Breast epithelium (tissue), 4 donors: ENCODE measurements at regions not wholly inside any gene's neighbourhood (a gene's known extent, or its start where the extent isn't known, plus 50 kb on each side); places are given as distances from the start of the nearest gene placed in this dataset.

Source experiments
- DNase-seq, 2 donors: peaks; one replicate each; pipeline ENCODE4 v3.0.0-alpha.2; 2019; ENCODE audit warnings: low spot score in 2 of 2
- H3K27ac ChIP-seq, 2 donors: fragments of 200-600 bp; sonication (generic) in 1 of 2; one replicate each; pipeline ENCODE4 v1.5.1; 2016 to 2019; ENCODE audit warnings: mild to moderate bottlenecking in 1 of 2
- H3K27me3 ChIP-seq, 2 donors: fragments of 200-600 bp; sonication (generic) in 1 of 2; one replicate each; pipeline versions ENCODE4 v1.5.1 to v1.6.0; 2017 to 2019; ENCODE audit warnings: control low read depth in 1 of 2, mild to moderate bottlenecking in 1 of 2
- H3K36me3 ChIP-seq: fragments of 200-600 bp; one replicate; pipeline ENCODE4 v1.5.1; 2019
- H3K4me1 ChIP-seq, 2 donors: fragments of 200-600 bp; sonication (generic); one replicate each; pipeline ENCODE4 v1.5.1; 2016 to 2019; ENCODE audit warnings: control low read depth in 1 of 2
- H3K4me3 ChIP-seq, 3 donors: fragments of 200-600 bp; sonication (generic); 1 replicate in 2 of 3; 2 replicates in 1 of 3; pipeline ENCODE4 v1.5.1; 2016 to 2019; ENCODE audit warnings: mild to moderate bottlenecking in 3 of 3, moderate library complexity in 2 of 3
- H3K9me3 ChIP-seq, 2 donors: fragments of 200-600 bp; sonication (generic) in 1 of 2; one replicate each; pipeline ENCODE4 v1.5.1; 2016 to 2019; ENCODE audit warnings: control low read depth in 1 of 2
- POLR2A ChIP-seq: fragments of 450-650 bp; IDR thresholded peaks from one replicate; pipeline ENCODE4 v1.6.1; 2016; ENCODE audit warnings: antibody characterized with exemption, mild to moderate bottlenecking, moderate library complexity
- POLR2AphosphoS5 ChIP-seq, 3 donors: sonication (generic); formaldehyde crosslinking; IDR thresholded peaks; one replicate each; pipeline ENCODE4 v1.6.1; 2017; ENCODE audit warnings: antibody characterized with exemption in 3 of 3
- intact Hi-C: fragments of 100-400 bp; cut with DNase I; formaldehyde crosslinking; loops from one replicate; pipeline ENCODE4 v1.15.1; 2023; ENCODE audit warnings: low total_unique reads
- TF ChIP-seq, protein P1 (sequence below), 3 donors: fragments of 450-650 bp; IDR thresholded peaks; one replicate each; pipeline ENCODE4 v1.5.1; 2016 to 2017; ENCODE audit warnings: antibody characterized with exemption in 3 of 3, mild to moderate bottlenecking in 3 of 3, moderate library complexity in 3 of 3

DNA sequence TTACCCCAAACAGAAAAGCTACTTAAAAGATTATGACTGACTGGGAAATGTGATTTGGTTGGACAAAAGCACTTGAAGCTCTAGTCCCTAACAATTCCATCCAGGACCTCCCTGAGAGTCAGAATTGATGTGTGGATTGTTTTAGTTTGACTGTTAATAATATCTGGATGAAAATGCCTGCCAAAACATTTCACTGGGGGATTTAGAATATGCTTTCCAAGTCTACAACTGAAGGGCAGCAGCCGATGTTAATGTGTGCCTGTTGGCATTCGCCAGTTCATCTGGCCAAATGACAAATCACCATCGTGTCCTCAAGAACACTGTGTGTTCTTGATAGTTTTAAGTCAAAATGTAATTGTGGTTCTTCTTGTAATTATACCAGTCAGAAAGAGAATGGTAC is 76.0 kb upstream of the TSC22D1 start:
- TF ChIP-seq, protein P1, sequence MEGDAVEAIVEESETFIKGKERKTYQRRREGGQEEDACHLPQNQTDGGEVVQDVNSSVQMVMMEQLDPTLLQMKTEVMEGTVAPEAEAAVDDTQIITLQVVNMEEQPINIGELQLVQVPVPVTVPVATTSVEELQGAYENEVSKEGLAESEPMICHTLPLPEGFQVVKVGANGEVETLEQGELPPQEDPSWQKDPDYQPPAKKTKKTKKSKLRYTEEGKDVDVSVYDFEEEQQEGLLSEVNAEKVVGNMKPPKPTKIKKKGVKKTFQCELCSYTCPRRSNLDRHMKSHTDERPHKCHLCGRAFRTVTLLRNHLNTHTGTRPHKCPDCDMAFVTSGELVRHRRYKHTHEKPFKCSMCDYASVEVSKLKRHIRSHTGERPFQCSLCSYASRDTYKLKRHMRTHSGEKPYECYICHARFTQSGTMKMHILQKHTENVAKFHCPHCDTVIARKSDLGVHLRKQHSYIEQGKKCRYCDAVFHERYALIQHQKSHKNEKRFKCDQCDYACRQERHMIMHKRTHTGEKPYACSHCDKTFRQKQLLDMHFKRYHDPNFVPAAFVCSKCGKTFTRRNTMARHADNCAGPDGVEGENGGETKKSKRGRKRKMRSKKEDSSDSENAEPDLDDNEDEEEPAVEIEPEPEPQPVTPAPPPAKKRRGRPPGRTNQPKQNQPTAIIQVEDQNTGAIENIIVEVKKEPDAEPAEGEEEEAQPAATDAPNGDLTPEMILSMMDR (IDR thresholded peaks at IDR 0.05): no peak
- no peak for TF ChIP-seq POLR2A
- no peak for TF ChIP-seq POLR2AphosphoS5 (IDR thresholded peaks at IDR 0.05)
- Histone ChIP-seq H3K36me3 (no peaks in the 10 kb centered on the region), H3K9me3 (no peaks in the 10 kb centered on the region), H3K4me1 (no peaks in the 10 kb centered on the region), H3K27ac (no peak overlapping the region), H3K27me3 (no peaks in the 10 kb centered on the region), H3K4me3 (no peak overlapping the region)
- intact Hi-C loops: loop anchor here (10.0 kb wide), 1 partner anchor 467 kb away; no protein-coding TSS in a partner anchor
- no peak for DNase-seq

DNA sequence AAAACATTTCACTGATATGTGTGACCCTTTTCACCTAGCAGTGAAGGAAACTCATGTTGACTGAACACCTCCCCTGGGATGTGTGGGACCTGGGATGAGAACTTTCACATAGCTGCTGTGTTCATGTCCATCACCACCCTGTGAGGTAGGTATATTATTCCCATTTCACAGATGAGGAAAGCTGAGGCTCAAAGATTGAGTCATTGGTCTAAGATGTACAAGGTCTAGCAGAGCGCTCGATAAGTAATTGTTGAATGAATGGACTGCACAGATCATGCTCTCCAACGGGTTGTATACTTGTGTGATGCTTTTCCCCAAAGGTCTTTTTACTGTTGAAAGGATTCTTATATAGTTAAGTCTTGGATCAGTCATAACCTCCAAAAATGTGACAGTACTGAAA is 75.6 kb upstream of the TSC22D1 start:
- no peak overlapping the region for H3K4me3 ChIP-seq
- no peaks in the 10 kb centered on the region for H3K27me3 ChIP-seq
- no peaks in the 10 kb centered on the region for H3K4me1 ChIP-seq
- no peak overlapping the region for H3K27ac ChIP-seq
- H3K36me3 ChIP-seq: no peaks in the 10 kb centered on the region
- intact Hi-C loops: loop anchor here (10.0 kb wide), 1 partner anchor 467 kb away; no protein-coding TSS in a partner anchor
- TF ChIP-seq POLR2A (no peak), POLR2AphosphoS5 (IDR thresholded peaks at IDR 0.05) (no peak)
- TF ChIP-seq, protein P1 (IDR thresholded peaks at IDR 0.05): no peak
- DNase-seq: no peak
- H3K9me3 ChIP-seq: no peaks in the 10 kb centered on the region

DNA sequence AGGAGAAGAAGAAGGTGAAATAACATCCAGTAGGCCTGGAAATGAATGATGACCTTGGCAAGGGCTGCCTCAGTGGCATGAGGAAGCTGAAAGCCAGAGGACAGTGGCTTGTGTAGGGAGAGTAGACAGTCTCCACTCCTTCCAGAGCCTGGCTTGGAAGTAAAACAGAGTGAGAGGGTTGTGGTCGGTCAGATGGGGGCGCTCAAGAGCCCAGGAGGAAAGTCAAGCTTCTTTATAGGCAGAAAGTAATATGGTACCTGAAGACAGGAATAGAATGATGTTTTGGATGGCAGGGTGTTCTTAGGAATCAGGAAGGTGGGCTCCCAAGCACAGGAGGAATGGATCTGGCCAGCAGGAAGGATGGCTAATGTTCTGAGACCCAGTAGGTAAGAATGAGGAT is 75.1 kb upstream of the TSC22D1 start:
- Histone ChIP-seq H3K9me3 (no peaks in the 10 kb centered on the region), H3K36me3 (no peaks in the 10 kb centered on the region), H3K4me1 (no peaks in the 10 kb centered on the region), H3K27me3 (no peaks in the 10 kb centered on the region), H3K4me3 (no peak overlapping the region), H3K27ac (no peak overlapping the region)
- intact Hi-C loops: loop anchor here (10.0 kb wide), 1 partner anchor 466 kb away; no protein-coding TSS in a partner anchor
- no peak for DNase-seq
- TF ChIP-seq POLR2AphosphoS5 (IDR thresholded peaks at IDR 0.05): no peak
- TF ChIP-seq POLR2A: no peak
- TF ChIP-seq, protein P1 (IDR thresholded peaks at IDR 0.05): no peak

DNA sequence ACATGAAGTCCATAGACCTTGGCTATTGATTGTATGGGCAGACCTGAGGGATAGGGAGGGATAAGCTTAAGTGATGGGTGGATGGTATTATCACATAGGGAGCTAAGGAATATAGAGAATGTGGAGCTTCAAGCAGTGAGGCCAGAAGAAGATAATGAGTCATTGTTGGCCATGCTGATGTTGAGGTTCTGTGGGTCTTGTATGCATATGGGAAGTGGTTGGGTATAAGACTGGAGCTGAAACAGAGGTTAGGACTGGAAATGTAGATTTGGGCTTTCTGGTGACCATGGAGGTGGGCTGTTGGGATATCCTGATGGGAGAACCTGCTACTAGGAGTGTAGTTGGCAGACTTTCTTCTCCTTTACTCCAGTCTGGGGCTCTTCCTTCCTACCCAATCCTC is 73.7 kb upstream of the TSC22D1 start:
- Histone ChIP-seq H3K27ac (no peak overlapping the region), H3K4me1 (no peaks in the 10 kb centered on the region), H3K27me3 (no peaks in the 10 kb centered on the region), H3K9me3 (no peaks in the 10 kb centered on the region), H3K36me3 (no peaks in the 10 kb centered on the region), H3K4me3 (no peak overlapping the region)
- intact Hi-C loops: loop anchor here (10.0 kb wide), 1 partner anchor 465 kb away; no protein-coding TSS in a partner anchor
- no peak for DNase-seq
- TF ChIP-seq, protein P1 (IDR thresholded peaks at IDR 0.05): no peak
- TF ChIP-seq POLR2A (no peak), POLR2AphosphoS5 (IDR thresholded peaks at IDR 0.05) (no peak)

DNA sequence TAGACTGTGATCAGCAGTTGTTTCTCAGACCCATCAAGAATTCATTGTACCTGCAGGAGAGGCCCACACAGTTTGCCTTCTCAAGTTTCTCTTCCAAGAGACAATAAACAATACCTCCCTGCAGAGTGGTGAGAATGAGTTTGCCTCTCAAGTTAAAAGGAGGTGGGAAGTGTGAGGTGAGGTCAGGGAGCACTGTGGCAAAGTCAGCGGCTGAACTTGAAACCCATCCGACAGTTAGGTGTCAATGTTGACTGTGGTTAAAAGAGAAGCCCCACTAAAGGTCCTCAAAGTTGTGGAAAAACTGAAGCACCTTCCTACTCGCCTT is 72.9 kb upstream of the TSC22D1 start:
- no peaks in the 10 kb centered on the region for H3K9me3 ChIP-seq
- no peak for TF ChIP-seq POLR2AphosphoS5 (IDR thresholded peaks at IDR 0.05)
- TF ChIP-seq, protein P1 (IDR thresholded peaks at IDR 0.05): no peak
- no peak for TF ChIP-seq POLR2A
- H3K27ac ChIP-seq: no peak overlapping the region
- no peak for DNase-seq
- no peaks in the 10 kb centered on the region for H3K27me3 ChIP-seq
- no peaks in the 10 kb centered on the region for H3K36me3 ChIP-seq
- intact Hi-C loops: no loop called here
- H3K4me3 ChIP-seq: no peak overlapping the region
- no peaks in the 10 kb centered on the region for H3K4me1 ChIP-seq
